GM10248 (cell line): ENCODE measurements at regions not wholly inside any gene's neighbourhood (a gene's known extent, or its start where the extent isn't known, plus 50 kb on each side); places are given as distances from the start of the nearest gene placed in this dataset.

Experiments
- CTCF ChIA-PET: fragments of 300-600 bp; sonication (Branson Sonifier 250); formaldehyde crosslinking; extraction: SDS; loops from one replicate; lab custom pipeline; 2021; ENCODE audit warnings: antibody characterized with exemption; lab: Yijun Ruan, JAX
- POLR2A ChIA-PET: fragments of 350-650 bp; sonication (Branson Sonifier 250); formaldehyde crosslinking; extraction: SDS; loops from one replicate; lab custom pipeline; 2020; ENCODE audit warnings: antibody characterized with exemption; lab: Yijun Ruan, JAX
- DNase-seq: peaks from one replicate; pipeline ENCODE4 v3.0.0; 2012; ENCODE audit errors: extremely low spot score
- TF ChIP-seq, protein P1 (sequence below): IDR thresholded peaks from 2 replicates; pipeline ENCODE4 v1.5.1; 2012; ENCODE audit warnings: mild to moderate bottlenecking, low read depth; ENCODE audit errors: extremely low read depth, missing control alignments, control extremely low read depth

DNA sequence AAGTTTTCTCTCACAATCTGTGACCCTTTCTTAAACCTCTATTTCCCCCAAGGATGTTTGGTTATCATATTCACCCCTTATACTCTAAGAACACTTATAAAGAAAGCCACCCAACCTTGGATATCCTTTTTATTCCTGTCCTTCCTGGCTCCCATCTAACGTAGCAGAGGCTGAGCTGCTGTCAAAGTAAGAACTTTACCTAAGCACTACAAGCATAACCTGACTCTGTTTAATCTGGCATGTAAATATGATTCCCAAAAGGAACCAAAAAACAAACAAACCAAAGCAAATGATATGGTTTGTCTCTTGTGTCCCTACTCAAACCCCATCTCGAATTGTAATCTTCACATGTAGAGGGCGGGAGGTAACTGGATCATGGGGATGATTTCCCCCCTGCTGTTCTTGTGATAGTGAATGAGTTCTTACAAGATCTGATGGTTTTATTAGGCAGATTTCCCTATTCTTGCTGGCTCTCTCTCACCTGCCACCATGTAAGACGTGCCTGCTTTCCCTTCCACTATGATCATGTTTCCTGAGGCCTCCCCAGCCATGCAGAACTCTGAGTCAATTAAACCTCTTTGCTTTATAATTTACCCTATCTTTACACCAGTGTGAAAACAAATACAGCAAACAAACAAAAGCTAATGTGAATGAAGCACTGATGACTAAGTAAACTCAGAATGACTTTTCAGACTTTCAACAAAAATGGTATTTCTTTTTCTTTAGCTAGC is 72.7 kb upstream of the SPOPL start:
- TF ChIP-seq, protein P1, sequence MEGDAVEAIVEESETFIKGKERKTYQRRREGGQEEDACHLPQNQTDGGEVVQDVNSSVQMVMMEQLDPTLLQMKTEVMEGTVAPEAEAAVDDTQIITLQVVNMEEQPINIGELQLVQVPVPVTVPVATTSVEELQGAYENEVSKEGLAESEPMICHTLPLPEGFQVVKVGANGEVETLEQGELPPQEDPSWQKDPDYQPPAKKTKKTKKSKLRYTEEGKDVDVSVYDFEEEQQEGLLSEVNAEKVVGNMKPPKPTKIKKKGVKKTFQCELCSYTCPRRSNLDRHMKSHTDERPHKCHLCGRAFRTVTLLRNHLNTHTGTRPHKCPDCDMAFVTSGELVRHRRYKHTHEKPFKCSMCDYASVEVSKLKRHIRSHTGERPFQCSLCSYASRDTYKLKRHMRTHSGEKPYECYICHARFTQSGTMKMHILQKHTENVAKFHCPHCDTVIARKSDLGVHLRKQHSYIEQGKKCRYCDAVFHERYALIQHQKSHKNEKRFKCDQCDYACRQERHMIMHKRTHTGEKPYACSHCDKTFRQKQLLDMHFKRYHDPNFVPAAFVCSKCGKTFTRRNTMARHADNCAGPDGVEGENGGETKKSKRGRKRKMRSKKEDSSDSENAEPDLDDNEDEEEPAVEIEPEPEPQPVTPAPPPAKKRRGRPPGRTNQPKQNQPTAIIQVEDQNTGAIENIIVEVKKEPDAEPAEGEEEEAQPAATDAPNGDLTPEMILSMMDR, result no peak
- POLR2A ChIA-PET, result no interaction called here
- no peak for DNase-seq
- CTCF ChIA-PET, result interaction anchor here (1.1 to 1.3 kb wide), 2 partner anchors 14 to 15 kb away, joined by 3 to 5 read pairs; no protein-coding TSS in a partner anchor

DNA sequence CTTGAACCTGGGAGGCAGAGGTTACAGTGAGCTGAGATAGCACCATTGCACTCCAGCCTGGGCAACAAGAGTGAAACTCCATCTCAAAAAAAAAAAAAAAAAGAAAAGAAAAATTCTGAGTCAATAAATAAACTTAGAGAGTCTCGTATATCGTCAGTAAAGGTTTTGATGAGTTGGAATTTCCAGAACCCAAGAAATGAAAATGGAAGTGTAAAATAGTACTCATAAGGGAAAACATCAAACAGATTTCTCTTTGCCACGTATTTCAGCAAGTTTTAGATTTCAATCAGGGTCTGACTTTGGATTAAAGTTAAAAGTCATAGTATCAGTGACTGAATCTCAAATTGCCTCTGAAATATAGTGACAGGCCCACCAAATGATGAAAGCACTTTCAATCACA is 71.4 kb upstream of the SPOPL start:
- POLR2A ChIA-PET, result no interaction called here
- DNase-seq, result no peak
- CTCF ChIA-PET, result interaction anchor here (1.3 kb wide), 1 partner anchor 12 kb away, joined by 5 read pairs; no protein-coding TSS in a partner anchor
- TF ChIP-seq, protein P1, result no peak

DNA sequence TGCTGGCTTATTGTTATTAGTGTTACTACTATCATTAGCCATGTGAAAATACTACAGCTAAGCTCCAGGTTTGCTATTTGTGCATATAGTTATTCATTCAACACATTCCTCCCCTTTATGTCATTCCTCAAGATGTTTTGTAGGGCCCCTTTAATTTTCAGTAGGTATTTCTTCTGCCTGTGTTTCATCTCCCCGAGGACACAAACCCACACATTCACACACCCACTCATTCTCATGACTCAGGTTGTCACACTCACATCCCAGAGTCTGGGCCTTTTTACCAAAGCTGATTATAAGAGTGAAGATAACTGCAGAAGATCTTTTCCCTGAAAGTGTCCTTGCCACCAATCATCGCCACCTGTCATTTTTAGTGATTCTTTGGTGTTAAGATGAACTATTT is 68.6 kb upstream of the SPOPL start:
- ChIA-PET POLR2A (no interaction called here), CTCF (no interaction called here)
- peak; percentile 17 for DNase-seq
- TF ChIP-seq, protein P1, result no peak

DNA sequence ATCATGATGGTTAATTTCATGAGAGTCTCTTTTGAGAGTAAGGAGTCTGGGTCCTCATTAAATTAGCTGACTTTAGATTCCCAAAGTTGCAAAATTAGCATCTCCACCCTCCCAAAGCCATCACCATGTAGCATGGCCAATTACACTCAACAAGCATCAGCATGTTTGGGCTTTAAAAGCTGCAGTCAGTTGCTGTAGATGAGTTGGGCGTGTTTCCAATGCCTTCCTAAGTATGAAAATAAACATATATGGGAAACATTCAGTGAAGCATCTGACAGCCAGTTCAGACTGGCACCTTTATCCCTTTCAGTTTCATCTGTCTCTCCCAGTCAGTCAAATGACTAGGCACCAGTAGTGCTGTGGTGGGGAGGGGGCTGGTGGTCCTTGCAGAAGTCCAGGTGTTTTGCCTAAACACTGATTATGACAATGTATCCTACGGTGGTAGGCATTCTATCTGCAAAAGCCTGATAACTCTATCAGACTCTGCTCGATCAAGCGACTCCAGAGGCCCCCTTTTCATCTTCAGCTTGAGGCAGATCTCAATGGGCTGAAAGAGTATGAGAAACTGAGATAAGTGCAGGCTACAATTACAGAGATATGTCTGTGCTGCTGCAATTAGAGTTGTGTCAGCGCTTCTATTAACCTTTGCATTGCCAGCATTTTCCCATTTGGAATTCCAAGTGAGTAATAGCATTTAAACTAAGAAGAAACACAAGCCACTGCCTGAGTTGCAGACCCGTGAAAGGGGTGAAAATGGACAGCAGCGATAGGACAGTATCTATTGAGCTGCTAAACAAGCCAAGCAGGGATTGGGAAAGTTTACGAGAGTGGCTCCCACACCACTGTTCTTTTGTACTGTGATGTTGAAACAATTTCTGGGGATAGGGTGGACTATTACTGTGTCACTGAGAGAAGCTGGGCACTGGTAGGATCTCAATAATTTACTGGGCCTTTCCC is 67.3 kb upstream of the SPOPL start:
- CTCF ChIA-PET, result no interaction called here
- TF ChIP-seq, protein P1, result no peak
- POLR2A ChIA-PET, result no interaction called here
- no peak for DNase-seq

DNA sequence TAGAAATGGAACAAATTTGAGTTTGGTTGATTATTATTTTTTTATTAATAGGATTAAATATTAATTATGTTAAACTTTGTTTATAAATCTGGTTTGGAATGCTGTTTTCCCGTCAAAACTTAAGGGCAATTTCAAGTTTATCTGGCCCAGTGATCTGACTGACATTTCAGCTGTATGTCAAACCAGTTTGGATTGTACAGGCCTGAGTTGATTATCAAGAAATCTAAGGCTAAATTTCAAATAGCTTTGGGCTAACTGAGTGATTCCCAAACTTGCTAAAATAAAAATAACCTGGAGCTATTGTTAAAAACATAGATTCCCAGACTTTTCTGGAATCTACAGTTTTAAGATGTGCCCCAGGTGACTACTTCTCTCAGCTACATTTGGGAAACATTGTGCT is 65.9 kb upstream of the SPOPL start:
- no peak for DNase-seq
- TF ChIP-seq, protein P1, result no peak
- ChIA-PET POLR2A (no interaction called here), CTCF (no interaction called here)

DNA sequence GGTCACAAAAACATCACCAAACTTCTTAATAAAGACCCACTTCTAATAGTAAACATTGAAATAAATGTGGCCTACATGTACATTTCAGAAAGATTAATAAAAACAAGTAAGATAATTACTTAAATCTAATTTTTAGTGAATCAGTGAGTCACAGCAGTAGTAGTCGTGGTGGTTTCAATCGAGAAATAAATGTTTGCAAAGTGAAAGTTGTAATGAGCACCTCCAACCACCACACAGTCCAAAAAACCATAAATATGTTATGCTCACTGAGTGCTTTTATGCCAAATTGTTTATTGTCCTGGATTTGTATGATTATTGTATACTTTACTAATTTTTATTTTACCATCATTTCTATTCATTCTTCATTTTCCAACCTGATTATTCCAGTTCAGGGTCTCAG is 61.8 kb upstream of the SPOPL start:
- ChIA-PET CTCF (no interaction called here), POLR2A (no interaction called here)
- TF ChIP-seq, protein P1, result no peak
- no peak for DNase-seq
